CD4-positive, alpha-beta T cell treated with Interleukin-6 at 100 ng/mL for 8 hours (primary cell): ENCODE measurements at regions not wholly inside any gene's neighbourhood (a gene's known extent, or its start where the extent isn't known, plus 50 kb on each side); places are given as distances from the start of the nearest gene placed in this dataset.

Source experiments
- DNase-seq: peaks from one replicate; pipeline ENCODE4 v3.0.0-alpha.2; 2020; ENCODE audit warnings: mixed read lengths, low spot score

DNA sequence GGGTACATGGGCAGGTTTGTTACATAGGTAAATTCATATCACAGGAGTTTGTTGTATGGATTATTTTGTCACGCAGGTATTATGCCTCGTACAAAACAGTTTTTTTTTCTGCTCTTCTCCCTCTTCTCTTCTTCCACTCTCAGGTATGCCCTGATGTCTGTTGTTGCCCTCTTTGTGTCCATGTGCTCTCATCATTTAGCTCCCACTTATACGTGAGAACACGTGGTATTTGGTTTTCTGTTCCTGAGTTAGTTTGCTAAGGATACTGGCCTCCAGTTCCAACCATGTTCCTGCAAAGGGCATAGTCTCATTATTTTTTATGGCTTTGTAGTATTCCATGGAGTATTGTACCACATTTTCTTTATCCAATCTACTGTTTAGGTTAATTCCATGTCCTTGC is 65.7 kb downstream of the UNC5CL start:
- no peak for DNase-seq

DNA sequence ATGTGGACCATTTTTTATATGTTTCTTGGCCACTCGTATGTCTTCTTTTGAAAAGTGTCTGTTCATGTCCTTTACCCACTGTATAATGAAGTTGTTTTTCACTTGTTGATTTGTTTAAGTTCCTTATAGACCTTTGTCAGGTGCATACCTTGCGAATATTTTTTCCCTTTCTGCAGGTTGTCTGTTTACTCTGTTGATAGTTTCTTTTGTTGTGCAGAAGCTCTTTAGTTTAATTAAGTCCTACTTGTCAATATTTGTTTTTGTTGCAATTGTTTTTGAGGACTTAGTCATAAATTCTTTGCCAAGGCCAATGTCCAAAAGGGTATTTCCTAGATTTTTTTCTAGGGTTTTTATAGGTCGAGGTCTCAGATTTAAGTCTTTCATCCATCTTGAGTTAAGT is 66.2 kb downstream of the UNC5CL start:
- no peak for DNase-seq

DNA sequence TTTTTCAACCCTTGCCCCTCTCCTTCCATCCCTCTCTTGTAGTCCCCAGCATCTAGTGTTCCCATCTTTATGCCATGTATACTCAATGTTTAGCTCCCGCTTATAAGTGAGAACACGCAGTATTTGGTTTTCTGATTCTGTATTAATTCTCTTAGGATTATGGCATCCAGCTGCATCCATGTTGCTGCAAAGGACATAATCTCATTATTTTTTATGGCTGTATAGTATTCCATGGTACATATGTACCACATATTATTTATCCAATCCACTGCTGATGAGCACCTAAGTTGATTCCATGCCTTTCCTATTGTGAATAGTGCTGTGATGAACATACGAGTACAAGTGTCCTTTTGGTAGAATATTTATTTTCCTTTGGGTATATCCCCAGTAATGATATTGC is 66.8 kb downstream of the UNC5CL start:
- no peak for DNase-seq

DNA sequence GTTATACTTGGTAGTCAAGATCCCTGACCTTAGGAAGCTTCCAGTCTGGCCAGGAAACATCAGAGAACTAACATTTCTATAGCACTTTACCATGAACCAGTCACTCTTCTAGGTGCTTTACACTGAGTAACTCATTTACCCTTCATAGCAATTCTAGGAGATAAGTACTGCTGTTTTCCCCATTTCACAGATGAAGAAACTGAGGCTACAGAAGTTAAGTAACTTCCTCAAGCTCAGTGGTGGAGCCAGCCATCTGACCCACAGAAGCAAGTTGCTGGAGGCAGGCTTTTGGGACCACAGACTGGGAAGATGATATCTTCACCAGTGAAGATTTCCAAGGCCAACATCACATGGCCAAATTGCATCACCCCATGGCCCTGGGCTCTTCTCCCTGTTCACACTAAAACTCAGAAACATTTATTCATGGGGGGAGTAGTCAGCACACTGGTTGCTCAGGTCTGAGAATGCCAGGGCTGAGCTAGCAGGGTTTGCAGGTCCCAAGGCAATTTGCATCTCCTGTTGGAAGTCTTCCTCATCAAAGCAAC is 70.3 kb downstream of the UNC5CL start:
- DNase-seq = no peak

DNA sequence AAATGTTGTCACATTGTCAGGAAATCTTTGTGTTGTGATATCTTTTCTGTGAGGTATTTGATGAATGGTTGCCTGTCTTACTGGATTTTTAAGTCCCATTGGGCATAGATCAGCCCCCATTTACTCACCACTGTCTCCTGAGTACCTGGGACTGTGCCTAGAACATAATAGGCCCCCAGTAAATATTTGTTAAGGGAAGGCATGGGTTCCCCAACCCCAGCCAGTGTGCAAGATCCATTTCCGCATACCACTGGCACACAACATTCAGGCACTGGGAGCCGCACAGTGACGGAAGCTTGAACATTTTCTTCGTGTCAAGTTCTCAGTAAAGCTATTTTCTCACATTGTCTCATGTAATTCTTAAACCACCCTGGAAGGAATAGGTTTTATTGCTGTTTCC is 72.2 kb downstream of the UNC5CL start:
- DNase-seq = no peak

DNA sequence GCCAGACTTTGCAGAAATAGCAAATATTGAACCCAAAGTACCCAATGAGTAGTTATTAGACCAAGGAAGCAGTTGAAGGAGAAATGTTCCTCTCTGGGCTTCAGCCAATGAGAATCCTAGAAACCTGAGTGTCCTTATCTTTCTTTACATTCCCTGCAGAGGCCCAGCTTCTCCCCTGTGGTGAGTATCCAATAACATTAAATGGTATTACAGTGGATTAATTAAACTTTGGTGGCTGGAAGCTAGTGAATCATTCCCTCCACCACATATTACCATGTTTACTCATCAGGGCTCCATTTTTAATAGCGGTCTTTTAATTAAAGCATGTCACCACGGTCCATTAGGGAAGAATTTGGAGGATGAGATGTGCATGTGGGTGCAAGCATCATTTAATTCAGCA is 74.0 kb downstream of the UNC5CL start:
- no peak for DNase-seq

DNA sequence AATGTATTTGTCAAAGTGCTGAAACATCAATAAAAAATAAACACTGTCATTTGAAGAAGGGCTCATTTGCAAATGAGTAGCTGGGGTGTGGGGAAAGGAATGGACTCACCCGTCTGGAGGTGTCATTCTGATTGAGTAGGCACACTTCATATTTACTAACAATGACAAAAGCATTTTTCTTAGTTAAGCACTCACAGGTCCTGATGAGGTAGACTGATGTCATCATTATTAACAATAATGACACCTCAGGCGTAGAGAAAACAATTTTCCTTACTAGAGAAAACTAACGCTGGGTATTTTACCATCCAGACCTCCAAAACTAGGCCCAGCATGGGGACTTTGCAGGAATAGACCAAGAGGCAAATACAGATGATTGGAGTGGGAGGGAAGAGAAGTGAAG is 76.0 kb downstream of the UNC5CL start:
- DNase-seq = no peak

DNA sequence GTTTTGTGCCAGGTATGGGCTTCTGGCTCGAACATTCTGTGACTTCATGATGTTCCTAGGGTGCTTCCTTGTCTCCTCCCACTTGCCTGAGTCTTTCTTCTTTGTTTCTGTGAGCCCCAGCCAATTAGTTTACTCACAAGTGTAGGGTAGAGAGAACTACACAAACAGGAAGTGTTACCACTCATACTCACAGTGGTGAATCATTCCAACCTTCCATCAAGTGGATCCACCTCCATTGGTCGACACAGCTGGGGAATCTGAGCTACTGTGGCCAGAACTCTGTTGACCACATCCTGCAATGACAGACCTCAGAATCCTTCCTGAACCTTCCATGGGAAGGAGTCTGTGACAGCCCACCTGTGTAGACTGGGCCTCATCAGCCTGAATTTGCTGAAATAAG is 76.8 kb downstream of the UNC5CL start:
- no peak for DNase-seq

DNA sequence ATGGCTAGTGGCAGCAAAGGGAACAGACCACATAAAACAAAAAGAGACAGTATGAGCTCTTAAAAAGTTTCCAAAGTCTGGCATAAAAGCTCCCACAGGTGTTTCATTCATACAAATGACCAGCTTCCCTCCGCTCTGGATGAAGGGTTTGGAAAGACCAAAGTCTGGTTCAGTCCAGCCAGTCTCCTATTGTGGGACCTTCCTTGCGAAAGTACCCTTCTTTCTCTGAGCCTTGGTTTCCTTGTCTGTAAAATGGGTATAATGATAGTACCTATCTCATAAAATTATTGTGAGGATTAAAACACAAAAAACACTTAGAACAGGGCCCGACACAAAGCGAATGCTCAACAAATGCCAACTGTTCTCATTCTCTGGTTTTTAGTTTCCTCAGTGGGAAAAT is 77.2 kb downstream of the UNC5CL start:
- DNase-seq = no peak

DNA sequence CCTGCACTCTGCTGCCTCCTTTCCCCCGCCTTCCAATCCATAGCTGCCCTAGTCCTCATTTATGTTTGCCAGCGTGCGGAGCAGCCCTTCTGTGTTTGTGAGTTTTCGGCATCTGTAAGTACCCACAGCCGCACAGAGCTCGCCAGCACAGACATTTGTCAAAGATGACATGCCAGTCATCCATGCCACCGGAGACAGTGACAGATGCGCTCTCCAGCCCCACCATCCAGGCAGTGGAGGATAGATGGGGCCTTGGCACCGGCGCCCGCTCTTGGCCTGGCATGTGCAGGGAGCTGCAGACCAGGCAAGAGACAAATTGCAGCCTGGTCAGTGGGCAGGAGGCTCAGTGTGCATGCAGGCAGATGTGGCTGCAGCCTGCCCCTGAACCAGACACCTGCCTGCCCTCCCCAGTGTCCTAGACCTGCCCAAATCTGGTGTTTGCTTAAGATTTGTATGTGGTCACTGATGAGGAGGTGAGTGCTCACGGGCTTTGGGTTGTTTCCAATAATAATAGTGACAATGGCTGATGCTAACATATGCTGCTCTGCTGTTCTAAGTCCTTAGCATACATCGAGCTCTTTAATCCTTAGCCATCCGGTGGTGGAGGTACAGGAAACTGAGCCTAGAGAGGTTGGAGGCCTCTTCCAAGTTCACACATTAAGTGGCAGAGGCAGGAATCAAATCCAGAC is 78.1 kb downstream of the UNC5CL start:
- no peak for DNase-seq

DNA sequence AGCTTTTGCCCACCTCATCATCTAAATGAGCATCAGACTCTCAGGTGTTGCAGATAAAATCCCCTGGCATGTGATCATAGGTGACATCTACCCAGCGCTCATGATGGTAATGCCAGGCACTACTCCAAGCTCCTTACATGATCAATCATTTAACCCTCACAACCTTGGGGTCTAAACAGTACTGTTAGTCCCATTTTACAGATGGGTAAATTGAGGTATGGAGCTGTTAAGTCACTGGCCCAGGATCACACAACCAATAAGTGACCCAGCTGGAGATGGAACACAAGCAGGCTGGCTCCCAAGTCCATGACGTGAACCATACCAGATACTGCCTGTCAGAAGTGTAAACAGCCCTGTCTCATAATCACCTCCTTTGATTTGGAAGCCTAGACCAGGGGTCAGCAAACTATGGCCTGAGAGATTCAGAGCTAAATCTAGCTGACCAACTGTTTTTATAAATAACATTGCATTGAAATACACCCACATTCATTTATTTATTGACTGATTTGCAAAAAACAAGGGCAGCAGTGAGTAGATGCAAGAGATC is 79.2 kb downstream of the UNC5CL start:
- no peak for DNase-seq

DNA sequence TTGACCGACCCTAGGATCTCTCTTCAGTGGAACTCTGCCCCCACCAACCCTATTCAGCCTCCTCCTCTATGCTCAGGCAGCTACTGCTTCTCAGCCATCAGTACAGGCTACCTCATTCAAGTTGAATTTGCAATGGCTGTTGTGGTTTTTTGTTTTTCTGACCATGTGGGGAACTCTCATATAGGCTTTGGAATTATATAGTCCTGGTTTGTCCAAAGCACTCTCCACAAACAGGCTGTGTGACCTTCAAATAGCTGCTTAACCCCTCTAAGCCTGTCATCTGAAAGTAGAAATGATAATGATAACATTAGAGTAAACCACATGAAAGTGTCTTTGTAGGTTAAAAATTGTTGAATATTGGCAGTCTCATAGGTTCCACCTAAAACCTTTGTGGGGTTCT is 80.3 kb downstream of the UNC5CL start:
- no peak for DNase-seq

DNA sequence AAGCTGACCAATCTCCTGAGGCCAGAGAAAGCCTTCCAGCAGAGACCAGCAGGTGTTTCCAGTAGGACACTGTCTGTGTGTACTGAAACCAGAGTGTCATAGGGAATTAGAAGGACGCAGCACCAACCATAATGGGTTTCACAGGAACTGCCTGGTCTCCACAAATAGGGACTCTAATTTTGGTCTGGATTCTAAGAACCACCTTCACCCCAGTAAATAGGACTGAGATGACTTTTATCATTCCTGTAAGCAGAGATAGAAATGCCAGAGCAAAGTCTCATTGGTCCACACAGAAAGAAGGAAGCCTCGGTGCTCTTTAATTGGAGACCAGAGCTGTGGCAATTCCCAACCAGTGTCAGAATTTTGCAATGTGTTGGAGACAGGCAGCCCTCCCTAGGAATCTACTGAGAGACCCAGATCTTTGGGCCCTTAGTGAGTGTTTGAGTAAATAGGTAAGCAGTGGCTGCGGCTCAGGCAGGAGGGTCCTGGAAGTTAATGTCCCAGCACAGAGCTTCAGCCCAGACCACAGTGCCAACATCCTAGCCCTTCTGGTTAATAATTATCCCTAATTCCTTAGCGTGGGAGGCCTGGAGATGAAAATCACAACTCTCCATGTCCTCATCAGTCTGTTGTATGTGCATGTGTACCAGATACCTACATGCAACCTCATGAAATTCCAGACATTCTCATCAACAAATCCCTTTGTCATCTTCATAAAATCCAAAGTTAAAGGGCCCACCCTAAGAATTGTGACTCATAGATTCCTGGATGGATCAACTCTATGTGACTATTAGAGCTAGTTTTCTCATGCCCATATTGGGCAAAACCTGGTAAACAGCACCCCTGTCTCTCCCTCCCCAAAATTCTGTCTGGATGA is 81.2 kb downstream of the UNC5CL start:
- DNase-seq = no peak

DNA sequence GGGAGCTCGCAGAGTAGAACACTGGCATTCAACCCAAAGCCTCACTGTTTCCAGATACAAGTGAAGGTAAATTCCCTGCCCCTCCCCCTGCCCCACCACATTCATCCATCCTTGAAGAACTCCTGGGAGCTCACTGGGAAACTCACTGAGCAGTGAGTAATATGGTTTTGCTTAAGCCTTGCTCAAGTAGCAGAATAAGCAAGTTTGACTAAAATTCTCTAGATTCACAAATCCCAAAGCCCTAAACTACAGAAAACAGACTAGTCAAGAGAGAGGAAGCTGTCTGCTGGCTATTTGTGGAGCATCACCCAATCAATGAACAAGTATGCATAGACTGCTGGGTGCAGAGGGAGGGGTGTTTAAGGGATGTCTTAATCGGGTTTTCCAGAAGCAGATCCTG is 82.1 kb downstream of the UNC5CL start:
- no peak for DNase-seq

DNA sequence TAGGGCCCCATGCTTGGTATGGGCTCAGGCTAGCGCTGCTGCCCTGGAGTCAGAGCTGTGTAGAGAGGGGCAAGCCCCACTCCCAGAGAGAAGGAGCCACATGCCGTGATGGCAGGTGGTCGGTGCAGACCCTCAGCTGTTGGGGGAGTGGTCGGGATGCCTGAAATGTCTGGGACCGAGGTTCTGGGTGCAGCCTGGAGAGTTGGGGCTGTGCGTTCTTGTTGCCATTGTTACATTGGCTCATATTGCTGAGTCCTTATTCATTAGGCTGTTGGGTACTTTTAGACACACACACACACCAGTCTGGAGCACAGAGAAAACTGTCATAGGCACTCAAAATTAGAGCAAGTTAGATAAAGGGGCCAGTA is 83.9 kb downstream of the UNC5CL start:
- DNase-seq = no peak

DNA sequence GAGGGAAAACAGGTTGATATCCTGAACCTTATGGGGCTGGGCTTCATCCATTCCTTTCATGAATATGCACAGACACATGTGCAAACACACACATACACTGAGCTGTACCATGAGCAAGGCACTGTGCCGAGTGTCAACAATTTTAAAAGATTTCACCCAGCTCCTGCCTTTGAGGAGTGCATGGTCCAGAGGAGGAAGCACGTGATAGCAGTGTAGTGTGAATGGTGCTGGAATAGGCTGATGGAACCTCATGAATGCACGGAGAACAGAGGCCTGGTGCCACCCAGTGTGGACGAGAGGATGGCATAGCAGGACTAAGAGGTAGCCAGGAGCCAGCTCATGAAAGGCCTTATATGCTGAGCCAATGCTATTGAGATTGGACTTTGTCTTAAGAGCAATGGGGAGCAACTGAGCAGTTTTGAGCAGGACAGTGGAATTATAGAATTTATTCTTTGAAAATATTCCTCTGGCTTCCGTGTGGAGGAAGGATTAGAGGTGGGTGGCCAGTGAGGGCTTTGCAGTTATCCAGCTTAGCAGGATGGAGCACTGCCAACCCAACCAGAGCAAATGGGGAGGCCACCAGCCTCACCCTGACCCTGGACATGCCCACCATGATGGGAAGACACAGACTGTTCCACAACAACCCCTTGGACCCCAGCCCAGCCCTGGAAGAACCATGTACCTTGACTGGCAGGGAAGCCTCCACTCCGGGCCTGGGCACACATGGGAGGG is 84.4 kb downstream of the UNC5CL start:
- DNase-seq = no peak

DNA sequence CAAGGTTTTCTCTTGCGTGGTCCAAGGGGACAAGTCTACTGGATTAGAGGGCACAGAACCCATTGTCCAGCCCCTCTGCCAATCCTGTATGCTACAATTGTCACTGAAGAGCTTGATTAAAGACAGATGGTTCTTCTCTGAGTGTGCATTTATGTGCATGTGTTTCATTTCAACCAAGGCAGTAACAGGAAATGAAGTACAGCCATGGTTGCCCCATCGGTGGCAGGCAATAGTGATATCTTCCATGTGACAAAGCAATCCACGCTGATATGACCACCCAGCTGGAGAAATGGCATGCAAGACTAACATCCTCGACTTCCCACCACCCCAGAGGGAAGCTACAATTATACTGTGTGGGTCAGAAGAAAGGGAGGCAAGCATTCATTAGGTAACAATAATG is 85.5 kb downstream of the UNC5CL start:
- no peak for DNase-seq

DNA sequence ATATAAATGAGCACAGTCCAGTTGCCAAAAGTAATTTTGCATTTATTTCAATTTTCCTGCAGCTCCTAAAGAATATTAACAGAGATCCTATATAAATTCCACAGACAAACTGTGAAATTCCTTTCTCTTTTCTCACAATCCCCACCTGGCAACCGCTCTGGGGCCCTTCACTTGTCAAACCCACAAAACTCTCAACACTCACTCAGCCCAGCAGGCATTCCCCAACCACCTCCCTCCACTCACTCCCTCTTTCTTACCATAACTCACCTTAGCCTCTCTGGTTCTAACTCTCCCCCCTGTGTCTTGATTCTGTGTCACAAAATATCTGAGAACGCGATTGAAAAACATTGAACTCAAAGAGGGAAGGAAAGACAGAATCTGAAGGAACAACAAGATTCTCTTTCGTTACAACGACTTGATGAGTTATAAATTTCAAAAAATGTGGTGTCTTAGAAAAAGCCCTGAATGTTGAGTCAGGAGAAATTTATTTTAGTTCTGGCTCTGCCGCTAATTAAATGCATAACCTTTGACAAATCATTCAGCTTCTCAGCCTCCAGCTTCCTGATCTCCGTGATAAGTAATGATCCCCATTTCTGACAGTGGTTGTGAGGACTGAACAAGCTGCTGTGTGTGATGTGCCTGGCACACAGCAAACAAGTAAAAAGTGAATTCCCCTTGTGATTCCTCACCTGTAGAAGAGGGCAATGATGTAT is 87.9 kb downstream of the UNC5CL start:
- DNase-seq = no peak

DNA sequence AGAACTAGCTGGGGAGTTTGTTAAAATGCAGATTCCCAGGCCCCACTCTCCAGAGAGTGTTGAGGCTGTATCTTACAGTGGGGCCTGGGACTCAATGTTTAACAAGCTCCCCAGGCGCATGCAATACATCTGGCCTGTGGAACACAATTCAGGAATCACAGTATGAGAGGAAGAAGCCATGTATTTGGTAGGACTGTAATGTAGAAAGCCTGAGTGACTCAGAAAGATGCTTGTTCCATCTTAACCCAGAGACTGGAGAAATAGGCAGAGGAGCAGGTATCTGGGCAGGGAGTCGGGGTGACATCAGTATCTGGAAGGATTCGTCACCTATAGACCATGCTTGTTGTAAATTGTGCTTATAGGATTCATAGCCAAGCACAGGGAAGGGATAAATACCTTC is 90.5 kb downstream of the UNC5CL start:
- DNase-seq = no peak

DNA sequence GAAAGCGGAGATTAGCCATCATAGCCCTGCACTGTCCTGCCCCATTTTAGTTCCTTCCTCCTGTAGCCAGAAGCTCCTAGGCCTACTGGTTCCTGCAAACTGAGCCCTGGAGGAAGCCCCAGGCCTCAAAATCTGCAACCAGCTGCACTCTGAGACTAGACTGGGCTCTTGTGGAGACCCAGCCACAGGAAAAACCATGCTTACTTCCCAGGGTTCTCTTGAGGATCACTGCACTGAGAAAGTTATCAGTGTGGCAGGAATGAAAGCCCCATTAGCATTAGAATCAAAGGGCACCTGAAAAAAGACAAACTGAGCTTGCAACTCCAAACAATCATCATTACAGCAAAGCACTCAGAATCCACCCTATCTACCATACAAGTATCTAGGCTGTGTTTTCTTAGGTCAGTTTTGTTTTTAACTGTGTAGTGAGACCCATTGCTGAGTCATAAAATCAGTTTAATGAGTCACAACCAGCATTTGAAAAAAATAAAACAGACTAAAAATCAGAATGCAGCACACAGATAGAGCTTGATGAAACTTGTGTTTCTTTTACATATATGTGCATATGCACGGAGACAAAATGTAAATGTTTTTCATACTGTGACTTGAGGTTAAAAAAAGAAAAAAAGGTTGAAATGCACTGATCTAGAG is 91.0 kb downstream of the UNC5CL start:
- no peak for DNase-seq

DNA sequence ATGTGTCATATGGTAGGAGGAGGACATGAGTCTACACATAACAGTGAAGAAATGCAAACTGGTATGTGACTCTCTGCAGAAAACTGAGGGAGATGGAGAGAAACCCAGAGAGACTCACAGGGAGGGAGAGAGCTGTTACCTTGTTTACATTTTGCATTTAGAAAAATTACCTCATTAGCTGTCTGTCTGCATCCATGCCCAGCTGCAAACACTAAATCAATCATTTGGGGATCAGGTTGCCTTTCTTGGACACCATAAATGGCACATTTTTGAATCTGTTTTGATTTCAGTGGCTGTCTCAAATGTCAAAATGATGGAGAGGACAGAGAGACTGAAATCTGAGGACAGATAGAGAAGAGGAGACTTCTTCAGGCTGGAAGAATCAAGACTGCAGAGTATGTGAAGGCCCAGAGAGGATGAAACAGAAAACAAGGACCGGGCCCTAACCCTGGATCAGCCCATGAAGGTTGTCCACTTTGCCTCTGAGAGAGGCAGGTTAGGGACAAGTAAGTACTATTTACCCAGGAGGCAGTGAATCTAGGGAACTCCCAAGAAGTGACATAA is 92.2 kb downstream of the UNC5CL start:
- DNase-seq = no peak
